WERI-Rb-1 (cell line): ENCODE measurements at regions not wholly inside any gene's neighbourhood (a gene's known extent, or its start where the extent isn't known, plus 50 kb on each side); places are given as distances from the start of the nearest gene placed in this dataset.

Experiments
- DNase-seq: peaks from one replicate; pipeline ENCODE4 v3.0.0-alpha.2; 2020
- H3K27ac ChIP-seq: fragments of 250-450 bp; sonication (Bioruptor Pico); 2 replicates; pipeline ENCODE4 v1.5.1; 2020; ENCODE audit warnings: mild to moderate bottlenecking, moderate library complexity
- H3K27me3 ChIP-seq: fragments of 250-450 bp; sonication (Bioruptor Pico); 2 replicates; pipeline ENCODE4 v1.5.1; 2021; ENCODE audit warnings: mild to moderate bottlenecking, low read depth, moderate library complexity; ENCODE audit not compliant: insufficient read depth, severe bottlenecking
- H3K36me3 ChIP-seq: fragments of 250-450 bp; sonication (Bioruptor Pico); 2 replicates; pipeline ENCODE4 v1.5.1; 2020; ENCODE audit warnings: mild to moderate bottlenecking, moderate library complexity
- H3K4me3 ChIP-seq: 2 replicates; pipeline ENCODE4 v1.5.1; 2011; ENCODE audit warnings: low read depth, mild to moderate bottlenecking, control low read depth, low read length
- H3K9me3 ChIP-seq: fragments of 250-450 bp; sonication (Bioruptor Pico); 2 replicates; pipeline ENCODE4 v1.5.1; 2021; ENCODE audit warnings: mild to moderate bottlenecking, moderate library complexity; ENCODE audit not compliant: severe bottlenecking
- CTCF ChIP-seq: IDR thresholded peaks from 2 replicates; pipeline ENCODE4 v1.5.1; 2011; ENCODE audit warnings: low read depth, mild to moderate bottlenecking, control low read depth, inconsistent platforms, low read length

- no peaks in the 10 kb centered on the region for H3K27me3 ChIP-seq
- H3K9me3 ChIP-seq = no peaks in the 10 kb centered on the region
- no peak overlapping the region for H3K4me3 ChIP-seq
- no peak for TF ChIP-seq CTCF
- DNase-seq = no peak
- H3K27ac ChIP-seq = no peak overlapping the region
- H3K36me3 ChIP-seq = no peaks in the 10 kb centered on the region
Observed at GRCh38 chr13:99813336-99814095, 158.1 kb downstream of the ZIC5 start.

GRCh38 chr13:99812625-99813024 lies 158.9 kb downstream of the ZIC5 start:
- Histone ChIP-seq H3K4me3 (no peak overlapping the region), H3K36me3 (no peaks in the 10 kb centered on the region), H3K27me3 (no peaks in the 10 kb centered on the region), H3K9me3 (no peaks in the 10 kb centered on the region), H3K27ac (no peak overlapping the region)
- DNase-seq = no peak
- no peak for TF ChIP-seq CTCF

- Histone ChIP-seq H3K27me3 (no peaks in the 10 kb centered on the region), H3K36me3 (no peaks in the 10 kb centered on the region), H3K4me3 (no peak overlapping the region), H3K27ac (no peak overlapping the region), H3K9me3 (no peaks in the 10 kb centered on the region)
- no peak for TF ChIP-seq CTCF
- DNase-seq = no peak
Observed at GRCh38 chr13:99811067-99811700, 160.4 kb downstream of the ZIC5 start.

GRCh38 chr13:99809926-99810325 lies 161.6 kb downstream of the ZIC5 start:
- no peak for TF ChIP-seq CTCF
- DNase-seq = no peak

GRCh38 chr13:99809496-99809895 lies 162.1 kb downstream of the ZIC5 start:
- Histone ChIP-seq H3K27me3 (no peaks in the 10 kb centered on the region), H3K9me3 (no peaks in the 10 kb centered on the region), H3K4me3 (no peak overlapping the region), H3K27ac (no peak overlapping the region), H3K36me3 (no peaks in the 10 kb centered on the region)
- TF ChIP-seq CTCF = no peak
- DNase-seq = no peak

More at GRCh38 chr13:99809926-99810325, 161.6 kb downstream of the ZIC5 start:
- Histone ChIP-seq H3K27me3 (no peaks in the 10 kb centered on the region), H3K4me3 (no peak overlapping the region), H3K36me3 (no peaks in the 10 kb centered on the region), H3K27ac (no peak overlapping the region), H3K9me3 (no peaks in the 10 kb centered on the region)

- H3K27me3 ChIP-seq = no peaks in the 10 kb centered on the region
- no peak overlapping the region for H3K4me3 ChIP-seq
- DNase-seq = peak; percentile 52
- no peak for TF ChIP-seq CTCF
- no peaks in the 10 kb centered on the region for H3K9me3 ChIP-seq
- H3K27ac ChIP-seq = no peak overlapping the region
- no peaks in the 10 kb centered on the region for H3K36me3 ChIP-seq
Observed at GRCh38 chr13:99808786-99809185, 162.8 kb downstream of the ZIC5 start.
